Trophoblast cell (in vitro differentiated cells and primary cell): ENCODE measurements at regions not wholly inside any gene's neighbourhood (a gene's known extent, or its start where the extent isn't known, plus 50 kb on each side); places are given as distances from the start of the nearest gene placed in this dataset.
A peak's percentile ranks its signal among the peaks of the same experiment; 100 is the strongest.

ENCODE experiments used
- DNase-seq, 2 donors: peaks; one replicate each; pipeline ENCODE4 v3.0.0-alpha.2; 2016
- H2AFZ ChIP-seq: 2 replicates; pipeline ENCODE4 v1.6.1; 2013; ENCODE audit warnings: low read length, moderate library complexity, mild to moderate bottlenecking; ENCODE audit not compliant: insufficient read depth, poor library complexity
- H2AK5ac ChIP-seq: 2 replicates; pipeline ENCODE4 v1.6.1; 2013; ENCODE audit warnings: mild to moderate bottlenecking, low read length
- H2BK120ac ChIP-seq: 2 replicates; pipeline ENCODE4 v1.6.1; 2013; ENCODE audit warnings: low read length, mild to moderate bottlenecking, moderate library complexity; ENCODE audit not compliant: insufficient read depth, poor library complexity
- H2BK12ac ChIP-seq: 2 replicates; pipeline ENCODE4 v1.6.1; 2013; ENCODE audit warnings: mild to moderate bottlenecking, low read length, moderate library complexity
- H2BK5ac ChIP-seq: 2 replicates; pipeline ENCODE4 v1.6.1; 2013; ENCODE audit warnings: low read length, low read depth, moderate library complexity, mild to moderate bottlenecking; ENCODE audit not compliant: poor library complexity
- H3K14ac ChIP-seq: 2 replicates; pipeline ENCODE4 v1.6.1; 2013; ENCODE audit warnings: mild to moderate bottlenecking, low read length
- H3K18ac ChIP-seq: 2 replicates; pipeline ENCODE4 v1.6.1; 2013; ENCODE audit warnings: mild to moderate bottlenecking, low read length
- H3K23ac ChIP-seq: 2 replicates; pipeline ENCODE4 v1.6.1; 2013; ENCODE audit warnings: low read length
- H3K27ac ChIP-seq: 2 replicates; pipeline ENCODE4 v1.5.1; 2013; ENCODE audit warnings: low read depth, mild to moderate bottlenecking, inconsistent platforms, low read length, moderate library complexity
- H3K27me3 ChIP-seq: 2 replicates; pipeline ENCODE4 v1.6.1; 2013; ENCODE audit warnings: inconsistent platforms, mild to moderate bottlenecking, low read length, moderate library complexity; ENCODE audit not compliant: insufficient read depth
- H3K36me3 ChIP-seq, 2 experiments: 1 replicate in 1 of 2; 2 replicates in 1 of 2; pipeline ENCODE4 v1.6.1; 2013; ENCODE audit warnings: low read length in 2 of 2, mild to moderate bottlenecking in 2 of 2, moderate library complexity in 1 of 2; ENCODE audit not compliant: insufficient read depth in 2 of 2, control insufficient read depth in 1 of 2
- H3K4ac ChIP-seq: 2 replicates; pipeline ENCODE4 v1.6.1; 2013; ENCODE audit warnings: low read depth, mild to moderate bottlenecking, low read length, moderate library complexity
- H3K4me1 ChIP-seq, 2 experiments: 1 replicate in 1 of 2; 2 replicates in 1 of 2; pipeline ENCODE4 v1.6.1; 2013; ENCODE audit warnings: low read length in 2 of 2, mild to moderate bottlenecking in 2 of 2, moderate library complexity in 1 of 2; ENCODE audit not compliant: insufficient read depth in 2 of 2, control insufficient read depth in 1 of 2
- H3K4me2 ChIP-seq: 2 replicates; pipeline ENCODE4 v1.6.1; 2013; ENCODE audit warnings: inconsistent platforms, mild to moderate bottlenecking, low read length, moderate library complexity
- H3K4me3 ChIP-seq: 2 replicates; pipeline ENCODE4 v1.5.1; 2013; ENCODE audit warnings: mild to moderate bottlenecking, low read depth, low read length, inconsistent platforms
- H3K79me1 ChIP-seq: one replicate; pipeline ENCODE4 v1.6.1; 2013; ENCODE audit warnings: low read length
- H3K79me2 ChIP-seq: 2 replicates; pipeline ENCODE4 v1.6.1; 2013; ENCODE audit warnings: low read length, mild to moderate bottlenecking; ENCODE audit not compliant: control insufficient read depth, insufficient read depth, poor library complexity
- H3K9ac ChIP-seq: 2 replicates; pipeline ENCODE4 v1.6.1; 2013; ENCODE audit warnings: mild to moderate bottlenecking, low read length
- H3K9me3 ChIP-seq: 2 replicates; pipeline ENCODE4 v1.6.1; 2013; ENCODE audit warnings: low read depth, mild to moderate bottlenecking, control low read depth, inconsistent platforms, low read length; ENCODE audit not compliant: insufficient read depth
- H4K12ac ChIP-seq: 2 replicates; pipeline ENCODE4 v1.6.1; 2013; ENCODE audit warnings: low read depth, mild to moderate bottlenecking, low read length, moderate library complexity
- H4K8ac ChIP-seq: 2 replicates; pipeline ENCODE4 v1.6.1; 2013; ENCODE audit warnings: low read depth, mild to moderate bottlenecking, low read length, moderate library complexity
- H4K91ac ChIP-seq: one replicate; pipeline ENCODE4 v1.6.1; 2013; ENCODE audit warnings: low read depth, mild to moderate bottlenecking, low read length, moderate library complexity
- WGBS: extraction: QIAGEN DNeasy Blood & Tissue Kit; methylation state at CpG from one replicate; pipeline ENCODE4 v1.1.7; 2013; ENCODE audit warnings: missing lambda C conversion rate; ENCODE audit not compliant: insufficient read length, insufficient coverage; ENCODE audit errors: extremely low coverage; 5-methylcytosine and 5-hydroxymethylcytosine counted together

GRCh38 chr18:26764586-26764985, 100.9 kb downstream of the AQP4 start:
- Histone ChIP-seq H3K14ac (no peak overlapping the region), H3K4me3 (no peak overlapping the region), H3K18ac (no peak overlapping the region), H3K23ac (no peak overlapping the region), H2BK5ac (no peak overlapping the region), H3K4me2 (no peak overlapping the region), H2BK120ac (no peak overlapping the region), H3K79me2 (no peaks in the 10 kb centered on the region), H3K4me1 (peaks cover 4 to 10% of the 10 kb centered on the region in 2 experiments), H3K27me3 (no peaks in the 10 kb centered on the region), H3K9ac (no peak overlapping the region), H4K91ac (no peak overlapping the region), H2BK12ac (no peak overlapping the region), H2AK5ac (no peak overlapping the region), H3K79me1 (no peaks in the 10 kb centered on the region), H3K9me3 (no peaks in the 10 kb centered on the region), H4K8ac (no peak overlapping the region), H3K4ac (no peak overlapping the region), H3K36me3 (no peaks in the 10 kb centered on the region), H2AFZ (no peak overlapping the region), H3K27ac (no peak overlapping the region), H4K12ac (no peak overlapping the region)
- peak; percentile 46 to 58 for DNase-seq

GRCh38 chr18:26764177-26764576, 101.3 kb downstream of the AQP4 start:
- Histone ChIP-seq H4K12ac (no peak overlapping the region), H3K23ac (no peak overlapping the region), H3K27me3 (no peaks in the 10 kb centered on the region), H3K79me1 (no peaks in the 10 kb centered on the region), H3K36me3 (no peaks in the 10 kb centered on the region), H4K91ac (no peak overlapping the region), H2BK120ac (no peak overlapping the region), H3K14ac (no peak overlapping the region), H2AFZ (no peak overlapping the region), H3K18ac (no peak overlapping the region), H2BK12ac (no peak overlapping the region), H3K27ac (no peak overlapping the region), H3K79me2 (no peaks in the 10 kb centered on the region), H3K4me1 (peaks cover 4 to 10% of the 10 kb centered on the region in 2 experiments), H3K9ac (no peak overlapping the region), H2AK5ac (no peak overlapping the region), H3K4ac (no peak overlapping the region), H3K4me2 (no peak overlapping the region), H3K4me3 (no peak overlapping the region), H2BK5ac (no peak overlapping the region), H4K8ac (no peak overlapping the region), H3K9me3 (no peaks in the 10 kb centered on the region)
- DNase-seq, result no peak
- WGBS, result no CpG with 5 or more reads among the region's 1 CpG

DNA sequence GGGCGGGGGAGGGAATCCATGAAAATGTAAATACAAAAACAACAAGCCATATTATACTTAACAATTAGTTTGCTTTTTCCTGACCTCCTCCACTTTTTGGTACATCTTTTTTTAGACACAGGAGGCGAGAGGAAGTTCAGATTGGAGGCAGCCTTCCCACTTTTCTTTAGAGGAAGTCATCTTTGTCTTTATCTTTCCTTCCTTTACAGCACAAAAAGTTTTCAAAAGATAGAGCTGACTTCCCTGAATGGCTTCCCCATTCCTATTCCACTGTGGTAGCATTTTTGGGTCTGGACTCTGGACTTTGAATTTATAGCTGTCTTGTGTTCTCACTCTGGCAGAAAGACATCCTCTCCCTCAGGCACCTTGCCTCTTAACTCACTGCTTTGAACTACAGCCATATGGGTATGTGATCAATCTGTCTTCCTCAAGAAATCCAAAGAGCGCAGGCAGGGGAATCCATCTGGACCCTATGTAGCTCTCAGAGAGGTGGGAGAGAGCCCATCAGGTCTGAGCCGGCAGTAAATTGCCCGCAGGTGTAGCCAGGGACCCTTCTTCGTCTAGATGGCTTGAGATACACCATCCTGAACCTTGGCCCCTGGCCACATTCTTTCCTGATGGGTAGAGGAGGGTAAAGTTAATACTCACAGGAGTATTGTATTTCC, 101.9 kb downstream of the AQP4 start:
- no peak overlapping the region for H4K8ac ChIP-seq
- no peaks in the 10 kb centered on the region for H3K79me2 ChIP-seq
- DNase-seq, result no peak
- H3K27me3 ChIP-seq, result no peaks in the 10 kb centered on the region
- H3K9ac ChIP-seq, result no peak overlapping the region
- H2BK12ac ChIP-seq, result no peak overlapping the region
- no peak overlapping the region for H2BK120ac ChIP-seq
- H3K4me3 ChIP-seq, result no peak overlapping the region
- no peaks in the 10 kb centered on the region for H3K9me3 ChIP-seq
- peaks cover 4 to 10% of the 10 kb centered on the region in 2 experiments for H3K4me1 ChIP-seq
- H3K23ac ChIP-seq, result no peak overlapping the region
- no peak overlapping the region for H2AFZ ChIP-seq
- no peak overlapping the region for H4K91ac ChIP-seq
- no peak overlapping the region for H3K4ac ChIP-seq
- no peak overlapping the region for H3K27ac ChIP-seq
- H3K79me1 ChIP-seq, result no peaks in the 10 kb centered on the region
- no peak overlapping the region for H3K18ac ChIP-seq
- no peak overlapping the region for H3K4me2 ChIP-seq
- no peak overlapping the region for H2BK5ac ChIP-seq
- H3K14ac ChIP-seq, result no peak overlapping the region
- no peak overlapping the region for H4K12ac ChIP-seq
- no CpG with 5 or more reads among the region's 6 CpGs for WGBS
- no peaks in the 10 kb centered on the region for H3K36me3 ChIP-seq
- H2AK5ac ChIP-seq, result no peak overlapping the region

DNA sequence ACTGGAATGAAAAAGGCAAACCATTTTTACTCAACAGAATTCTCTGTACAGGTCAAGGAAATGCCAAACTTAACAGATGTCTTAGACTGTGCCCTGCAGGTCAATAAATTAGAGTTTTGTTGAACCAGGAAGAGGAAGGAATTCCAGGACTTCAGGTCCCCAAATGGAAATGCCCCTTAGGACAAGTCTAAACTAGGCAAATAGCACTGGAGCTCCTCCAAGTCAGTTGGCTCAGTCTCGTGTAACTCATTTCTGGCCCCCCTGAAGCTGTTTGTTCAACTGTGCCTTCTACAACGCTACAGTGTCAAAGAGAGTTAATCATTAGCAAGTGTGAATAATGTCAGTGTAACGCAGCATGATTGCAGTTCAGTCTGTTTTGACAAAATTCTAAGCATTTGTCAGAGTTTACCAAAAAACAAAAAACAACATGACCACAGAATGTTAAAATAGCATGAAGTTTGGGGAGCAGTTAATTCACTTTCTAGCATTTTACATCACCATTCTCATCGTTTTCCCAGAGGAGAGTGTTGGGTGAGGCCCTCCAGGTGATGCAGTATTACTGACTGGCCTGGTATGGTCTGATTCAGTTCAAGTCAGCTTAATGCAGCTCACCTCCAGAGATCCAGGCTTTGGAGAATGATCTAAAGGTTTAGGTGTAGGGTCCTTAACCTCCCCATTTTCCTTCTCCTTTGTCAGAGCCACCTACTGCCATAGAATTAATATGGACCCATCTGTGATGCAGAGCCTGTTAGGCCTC, 108.1 kb downstream of the AQP4 start:
- Histone ChIP-seq H3K27me3 (no peaks in the 10 kb centered on the region), H3K4me1 (no peaks in the 10 kb centered on the region), H3K4ac (no peak overlapping the region), H3K27ac (no peak overlapping the region), H3K14ac (no peak overlapping the region), H3K36me3 (no peaks in the 10 kb centered on the region), H4K91ac (no peak overlapping the region), H2BK5ac (no peak overlapping the region), H3K23ac (no peak overlapping the region), H3K4me2 (no peak overlapping the region), H3K79me1 (no peaks in the 10 kb centered on the region), H2BK120ac (no peak overlapping the region), H3K9me3 (no peaks in the 10 kb centered on the region), H3K18ac (no peak overlapping the region), H4K12ac (no peak overlapping the region), H2BK12ac (no peak overlapping the region), H3K9ac (no peak overlapping the region), H2AFZ (no peak overlapping the region), H4K8ac (no peak overlapping the region), H3K4me3 (no peak overlapping the region), H2AK5ac (no peak overlapping the region), H3K79me2 (no peaks in the 10 kb centered on the region)
- WGBS, result no CpG with 5 or more reads among the region's 4 CpGs
- DNase-seq, result no peak
